DOHH2 (cell line): ENCODE measurements at regions not wholly inside any gene's neighbourhood (a gene's known extent, or its start where the extent isn't known, plus 50 kb on each side); places are given as distances from the start of the nearest gene placed in this dataset.

Experiments used
- H3F3A ChIP-seq: fragments of 200-600 bp; sonication (generic), shearing (Covaris generic); 2 replicates; pipeline ENCODE4 v1.6.0; 2016; ENCODE audit warnings: antibody characterized with exemption, mild to moderate bottlenecking; ENCODE audit not compliant: control insufficient read depth, insufficient read depth
- H3K27ac ChIP-seq: fragments of 200-600 bp; sonication (generic); 2 replicates; pipeline ENCODE4 v1.5.1; 2014; ENCODE audit warnings: low read depth, mild to moderate bottlenecking, low read length, moderate library complexity
- H3K27me3 ChIP-seq: fragments of 200-600 bp; sonication (generic); 2 replicates; pipeline ENCODE4 v1.6.1; 2014; ENCODE audit warnings: mild to moderate bottlenecking, low read length, mixed read lengths; ENCODE audit not compliant: control insufficient read depth
- H3K36me3 ChIP-seq: fragments of 200-600 bp; sonication (generic); 2 replicates; pipeline ENCODE4 v1.6.1; 2014; ENCODE audit warnings: mild to moderate bottlenecking, low read length, moderate library complexity, mixed read lengths; ENCODE audit not compliant: control insufficient read depth
- H3K4me1 ChIP-seq: fragments of 200-600 bp; sonication (generic); 2 replicates; pipeline ENCODE4 v1.6.1; 2014; ENCODE audit warnings: mild to moderate bottlenecking, low read length, mixed read lengths; ENCODE audit not compliant: control insufficient read depth
- H3K4me2 ChIP-seq: fragments of 200-600 bp; sonication (generic); 2 replicates; pipeline ENCODE4 v1.6.0; 2014; ENCODE audit warnings: mild to moderate bottlenecking, low read length, moderate library complexity
- H3K4me3 ChIP-seq: fragments of 200-600 bp; sonication (generic); 2 replicates; pipeline ENCODE4 v1.5.1; 2014; ENCODE audit warnings: mild to moderate bottlenecking, low read length, mixed read lengths
- H3K79me2 ChIP-seq: fragments of 200-600 bp; sonication (generic); 2 replicates; pipeline ENCODE4 v1.6.1; 2014; ENCODE audit warnings: mild to moderate bottlenecking, low read length, mixed read lengths; ENCODE audit not compliant: control insufficient read depth
- H3K9me2 ChIP-seq: fragments of 200-600 bp; sonication (generic); replicated peaks from 2 replicates; pipeline ENCODE4 v1.6.1; 2014; ENCODE audit warnings: mild to moderate bottlenecking, low read length, mixed read lengths; ENCODE audit not compliant: control insufficient read depth
- H3K9me3 ChIP-seq: fragments of 200-600 bp; sonication (generic); 2 replicates; pipeline ENCODE4 v1.6.1; 2014; ENCODE audit warnings: antibody characterized with exemption, low read length, mixed read lengths; ENCODE audit not compliant: control insufficient read depth, insufficient read depth
- H4K20me1 ChIP-seq: fragments of 200-600 bp; sonication (generic); 2 replicates; pipeline ENCODE4 v1.6.0; 2014; ENCODE audit warnings: low read depth, mild to moderate bottlenecking, antibody characterized with exemption, low read length, moderate library complexity; ENCODE audit not compliant: control insufficient read depth, insufficient read depth
- EZH2phosphoT487 ChIP-seq: fragments of 200-600 bp; sonication (generic); IDR thresholded peaks from 2 replicates; pipeline ENCODE4 v1.6.1; 2017; ENCODE audit warnings: borderline replicate concordance, mild to moderate bottlenecking, antibody characterized with exemption, low read length, moderate library complexity, mixed read lengths
- TF ChIP-seq, protein P1 (sequence below): fragments of 200-600 bp; sonication (generic); IDR thresholded peaks from one replicate; pipeline ENCODE4 v1.5.1; 2014; ENCODE audit warnings: antibody characterized with exemption, mild to moderate bottlenecking, low read depth, low read length; ENCODE audit not compliant: poor library complexity, severe bottlenecking

DNA sequence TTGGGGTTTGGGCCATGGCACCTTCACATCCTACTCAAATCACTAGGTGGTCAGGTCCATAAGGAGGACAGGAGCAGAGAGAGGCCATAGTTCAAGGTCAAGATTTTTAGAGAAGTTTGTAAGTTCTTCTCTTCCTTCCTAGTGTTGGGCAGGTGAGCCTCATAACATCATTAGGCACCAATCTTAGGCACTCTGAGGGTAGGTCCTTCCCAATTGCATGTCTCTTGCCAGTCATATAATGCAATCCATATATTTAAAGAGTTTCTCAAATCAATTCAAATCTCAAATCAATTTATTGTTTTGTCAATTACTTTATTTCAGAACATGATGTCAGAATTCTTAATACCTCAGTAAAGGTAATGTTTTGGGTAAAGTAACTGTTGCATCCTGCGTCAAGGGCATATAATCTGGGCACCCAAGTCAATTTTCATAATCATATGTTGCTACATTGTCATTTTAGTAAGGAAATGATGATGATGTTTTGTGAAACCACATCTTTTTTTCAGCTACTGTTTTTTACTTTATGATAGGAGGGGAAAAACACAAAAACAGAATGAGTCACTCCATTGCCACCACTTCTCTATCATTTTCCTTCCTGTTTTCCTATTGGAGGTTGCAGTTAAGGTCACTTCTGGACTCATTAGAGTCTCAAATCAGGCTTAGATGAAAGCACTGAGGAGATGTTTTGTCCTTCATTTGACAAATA, 122.7 kb downstream of the UCHL5 start:
- H4K20me1 ChIP-seq: no peaks in the 10 kb centered on the region
- TF ChIP-seq EZH2phosphoT487: no peak
- TF ChIP-seq, protein P1, sequence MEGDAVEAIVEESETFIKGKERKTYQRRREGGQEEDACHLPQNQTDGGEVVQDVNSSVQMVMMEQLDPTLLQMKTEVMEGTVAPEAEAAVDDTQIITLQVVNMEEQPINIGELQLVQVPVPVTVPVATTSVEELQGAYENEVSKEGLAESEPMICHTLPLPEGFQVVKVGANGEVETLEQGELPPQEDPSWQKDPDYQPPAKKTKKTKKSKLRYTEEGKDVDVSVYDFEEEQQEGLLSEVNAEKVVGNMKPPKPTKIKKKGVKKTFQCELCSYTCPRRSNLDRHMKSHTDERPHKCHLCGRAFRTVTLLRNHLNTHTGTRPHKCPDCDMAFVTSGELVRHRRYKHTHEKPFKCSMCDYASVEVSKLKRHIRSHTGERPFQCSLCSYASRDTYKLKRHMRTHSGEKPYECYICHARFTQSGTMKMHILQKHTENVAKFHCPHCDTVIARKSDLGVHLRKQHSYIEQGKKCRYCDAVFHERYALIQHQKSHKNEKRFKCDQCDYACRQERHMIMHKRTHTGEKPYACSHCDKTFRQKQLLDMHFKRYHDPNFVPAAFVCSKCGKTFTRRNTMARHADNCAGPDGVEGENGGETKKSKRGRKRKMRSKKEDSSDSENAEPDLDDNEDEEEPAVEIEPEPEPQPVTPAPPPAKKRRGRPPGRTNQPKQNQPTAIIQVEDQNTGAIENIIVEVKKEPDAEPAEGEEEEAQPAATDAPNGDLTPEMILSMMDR: no peak
- no peak overlapping the region for H3K27ac ChIP-seq
- no peaks in the 10 kb centered on the region; the same call in 1 of the 2 replicates for H3K4me1 ChIP-seq
- no peaks in the 10 kb centered on the region for H3K9me3 ChIP-seq
- no peak overlapping the region for H3K4me2 ChIP-seq
- H3K9me2 ChIP-seq: no peaks in the 10 kb centered on the region
- no peaks in the 10 kb centered on the region for H3K79me2 ChIP-seq
- H3K36me3 ChIP-seq: no peaks in the 10 kb centered on the region
- H3K4me3 ChIP-seq: no peak overlapping the region
- H3F3A ChIP-seq: no peaks in the 10 kb centered on the region
- no peaks in the 10 kb centered on the region for H3K27me3 ChIP-seq

DNA sequence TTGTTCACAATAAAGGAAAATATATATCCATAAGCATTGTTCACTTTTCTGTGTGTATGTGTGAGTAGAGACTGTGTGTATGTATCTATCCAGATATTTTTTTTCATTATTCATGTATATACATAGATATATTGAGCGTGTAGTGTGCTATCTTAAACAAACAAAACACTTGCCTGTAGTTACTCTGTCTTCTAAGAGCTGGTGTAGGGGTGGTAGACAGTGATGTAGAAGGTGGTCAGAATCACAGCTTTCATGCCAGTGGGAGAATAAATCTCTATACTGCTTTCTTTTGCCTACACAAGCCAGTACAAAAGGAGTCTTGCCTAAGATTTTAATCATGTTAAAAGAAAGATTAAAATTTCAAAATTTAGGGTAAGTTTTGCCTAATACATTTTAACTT, 122.0 kb downstream of the UCHL5 start:
- no peaks in the 10 kb centered on the region for H3K79me2 ChIP-seq
- peaks cover 6% of the 10 kb centered on the region for H3K4me1 ChIP-seq
- H3K9me3 ChIP-seq: no peaks in the 10 kb centered on the region
- H3K4me3 ChIP-seq: no peak overlapping the region
- no peaks in the 10 kb centered on the region for H3F3A ChIP-seq
- H3K27me3 ChIP-seq: no peaks in the 10 kb centered on the region
- no peak overlapping the region for H3K27ac ChIP-seq
- no peaks in the 10 kb centered on the region for H3K36me3 ChIP-seq
- no peak for TF ChIP-seq EZH2phosphoT487
- TF ChIP-seq, protein P1: no peak
- no peak overlapping the region for H3K4me2 ChIP-seq
- H3K9me2 ChIP-seq: no peaks in the 10 kb centered on the region
- no peaks in the 10 kb centered on the region for H4K20me1 ChIP-seq

DNA sequence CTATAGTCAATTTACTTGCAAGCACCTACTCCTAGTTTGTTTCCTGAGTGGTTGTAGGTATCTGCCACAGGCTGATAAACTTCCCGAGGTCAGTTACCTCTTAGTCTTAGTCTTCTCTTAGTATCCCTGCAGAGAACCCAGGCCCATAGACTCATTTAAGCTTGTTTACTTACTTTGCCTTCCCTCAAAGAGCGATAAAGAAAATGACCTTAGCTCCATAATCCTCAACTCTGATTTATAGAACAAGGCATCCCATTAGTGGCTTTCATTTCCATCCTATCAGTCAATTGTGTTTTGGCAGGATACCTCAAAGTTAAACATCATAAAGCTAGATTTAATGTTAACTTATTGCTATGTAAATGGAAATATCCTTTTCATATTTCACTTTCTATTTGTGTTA, 119.7 kb downstream of the UCHL5 start:
- TF ChIP-seq, protein P1: no peak
- TF ChIP-seq EZH2phosphoT487: no peak
- Histone ChIP-seq H3K4me3 (no peak overlapping the region), H3K79me2 (no peaks in the 10 kb centered on the region), H3K4me2 (no peak overlapping the region), H3K27me3 (no peaks in the 10 kb centered on the region), H3K27ac (no peak overlapping the region), H3K9me3 (no peaks in the 10 kb centered on the region), H3F3A (no peaks in the 10 kb centered on the region), H4K20me1 (no peaks in the 10 kb centered on the region), H3K9me2 (no peaks in the 10 kb centered on the region), H3K36me3 (no peaks in the 10 kb centered on the region), H3K4me1 (peaks cover 10% of the 10 kb centered on the region)
